ENCODE measurements at regions not wholly inside any gene's neighbourhood (a gene's known extent, or its start where the extent isn't known, plus 50 kb on each side); places are given as distances from the start of the nearest gene placed in this dataset.

- H3K9ac ChIP-seq: no peak overlapping the region
- no peak overlapping the region for H3K27ac ChIP-seq
- H3K4me1 ChIP-seq (ENCODE audit: low read depth, poor library complexity, severe bottlenecking): no peaks in the 10 kb centered on the region
- H3K27me3 ChIP-seq (ENCODE audit: insufficient read depth, low read depth): no peaks in the 10 kb centered on the region
- H3K79me2 ChIP-seq (ENCODE audit: insufficient read depth, low read depth): no peaks in the 10 kb centered on the region
- H2AFZ ChIP-seq (ENCODE audit: low read depth): no peak overlapping the region
- H4K20me1 ChIP-seq (ENCODE audit: insufficient read depth): no peaks in the 10 kb centered on the region
- no peaks in the 10 kb centered on the region for H3K36me3 ChIP-seq (ENCODE audit: insufficient read depth)
- no peak overlapping the region for H3K4me3 ChIP-seq (IDR thresholded peaks at IDR 0.05; ENCODE audit: insufficient read depth, low read depth, low read length)
- TF ChIP-seq CTCF (conservative IDR thresholded peaks at IDR 0.05; ENCODE audit: low read depth, low read length): no peak
- H3K4me2 ChIP-seq: no peak overlapping the region
Observed at GRCh38 chr10:24042884-24043283, 166.1 kb upstream of the KIAA1217 start.

DNA sequence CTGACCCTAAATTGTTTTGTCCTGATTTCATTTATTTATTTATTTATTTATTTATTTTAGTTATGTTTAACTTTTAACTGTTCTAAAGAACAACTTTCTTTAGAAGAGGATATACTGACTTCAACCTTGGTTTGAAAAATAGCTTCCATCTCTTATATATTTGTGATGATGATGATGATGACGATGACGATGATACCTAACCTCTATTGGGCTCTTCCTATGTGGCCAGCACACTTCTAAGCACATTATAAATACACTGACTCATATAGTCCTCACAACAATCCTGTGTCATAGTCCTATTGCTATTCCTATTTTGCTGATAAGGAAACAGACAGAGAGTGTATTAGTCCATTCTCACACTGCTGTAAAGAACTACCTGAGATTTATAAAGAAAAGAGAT is 162.9 kb upstream of the KIAA1217 start:
- H3K9ac ChIP-seq: no peak overlapping the region
- no peaks in the 10 kb centered on the region for H3K36me3 ChIP-seq (ENCODE audit: insufficient read depth)
- no peaks in the 10 kb centered on the region for H3K27me3 ChIP-seq (ENCODE audit: insufficient read depth, low read depth)
- TF ChIP-seq CTCF (conservative IDR thresholded peaks at IDR 0.05; ENCODE audit: low read depth, low read length): no peak
- no peak overlapping the region for H2AFZ ChIP-seq (ENCODE audit: low read depth)
- no peaks in the 10 kb centered on the region for H3K79me2 ChIP-seq (ENCODE audit: insufficient read depth, low read depth)
- H3K4me2 ChIP-seq: no peak overlapping the region
- no peaks in the 10 kb centered on the region for H3K4me1 ChIP-seq (ENCODE audit: low read depth, poor library complexity, severe bottlenecking)
- H3K27ac ChIP-seq: no peak overlapping the region
- no peaks in the 10 kb centered on the region for H4K20me1 ChIP-seq (ENCODE audit: insufficient read depth)
- no peak overlapping the region for H3K4me3 ChIP-seq (IDR thresholded peaks at IDR 0.05; ENCODE audit: insufficient read depth, low read depth, low read length)

DNA sequence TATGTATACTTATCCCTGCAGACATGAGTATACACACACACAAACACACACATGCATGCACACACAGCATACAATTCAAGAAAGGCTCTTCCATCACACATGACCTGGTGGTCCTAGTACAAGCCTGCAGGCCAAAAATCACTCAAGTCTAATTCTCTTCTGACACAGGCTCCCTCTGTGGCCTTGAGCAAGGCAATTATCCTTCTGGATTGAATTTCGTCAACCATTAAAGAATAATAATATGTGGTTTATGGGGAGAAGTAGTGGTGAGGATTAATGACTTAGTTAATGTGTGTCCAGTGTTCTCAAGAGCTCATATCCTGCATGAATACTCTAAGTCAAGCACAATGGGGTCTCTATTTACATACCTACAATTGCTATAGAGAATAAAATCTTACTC is 161.8 kb upstream of the KIAA1217 start:
- H3K27ac ChIP-seq: no peak overlapping the region
- no peaks in the 10 kb centered on the region for H3K79me2 ChIP-seq (ENCODE audit: insufficient read depth, low read depth)
- TF ChIP-seq CTCF (conservative IDR thresholded peaks at IDR 0.05; ENCODE audit: low read depth, low read length): no peak
- no peaks in the 10 kb centered on the region for H3K4me1 ChIP-seq (ENCODE audit: low read depth, poor library complexity, severe bottlenecking)
- no peak overlapping the region for H3K9ac ChIP-seq
- no peaks in the 10 kb centered on the region for H3K27me3 ChIP-seq (ENCODE audit: insufficient read depth, low read depth)
- H2AFZ ChIP-seq (ENCODE audit: low read depth): no peak overlapping the region
- no peak overlapping the region for H3K4me3 ChIP-seq (IDR thresholded peaks at IDR 0.05; ENCODE audit: insufficient read depth, low read depth, low read length)
- H3K4me2 ChIP-seq: no peak overlapping the region
- H3K36me3 ChIP-seq (ENCODE audit: insufficient read depth): no peaks in the 10 kb centered on the region
- H4K20me1 ChIP-seq (ENCODE audit: insufficient read depth): no peaks in the 10 kb centered on the region

GRCh38 chr10:24054421-24054820 is 154.5 kb upstream of the KIAA1217 start:
- no peaks in the 10 kb centered on the region for H3K4me1 ChIP-seq (ENCODE audit: low read depth, poor library complexity, severe bottlenecking)
- no peak overlapping the region for H2AFZ ChIP-seq (ENCODE audit: low read depth)
- H3K27ac ChIP-seq: no peak overlapping the region
- H3K36me3 ChIP-seq (ENCODE audit: insufficient read depth): no peaks in the 10 kb centered on the region
- no peak overlapping the region for H3K4me2 ChIP-seq
- H3K9ac ChIP-seq: no peak overlapping the region
- H3K27me3 ChIP-seq (ENCODE audit: insufficient read depth, low read depth): no peaks in the 10 kb centered on the region
- no peak overlapping the region for H3K4me3 ChIP-seq (IDR thresholded peaks at IDR 0.05; ENCODE audit: insufficient read depth, low read depth, low read length)
- no peaks in the 10 kb centered on the region for H3K79me2 ChIP-seq (ENCODE audit: insufficient read depth, low read depth)
- no peaks in the 10 kb centered on the region for H4K20me1 ChIP-seq (ENCODE audit: insufficient read depth)
- no peak for TF ChIP-seq CTCF (conservative IDR thresholded peaks at IDR 0.05; ENCODE audit: low read depth, low read length)

- Histone ChIP-seq H3K27me3 (ENCODE audit: insufficient read depth, low read depth) (no peaks in the 10 kb centered on the region), H4K20me1 (ENCODE audit: insufficient read depth) (no peaks in the 10 kb centered on the region), H3K4me3 (IDR thresholded peaks at IDR 0.05; ENCODE audit: insufficient read depth, low read depth, low read length) (no peak overlapping the region), H2AFZ (ENCODE audit: low read depth) (no peak overlapping the region), H3K36me3 (ENCODE audit: insufficient read depth) (no peaks in the 10 kb centered on the region), H3K27ac (no peak overlapping the region), H3K4me1 (ENCODE audit: low read depth, poor library complexity, severe bottlenecking) (no peaks in the 10 kb centered on the region), H3K4me2 (no peak overlapping the region), H3K79me2 (ENCODE audit: insufficient read depth, low read depth) (no peaks in the 10 kb centered on the region), H3K9ac (no peak overlapping the region)
- no peak for TF ChIP-seq CTCF (conservative IDR thresholded peaks at IDR 0.05; ENCODE audit: low read depth, low read length)
Observed at GRCh38 chr10:24080207-24080606, 128.7 kb upstream of the KIAA1217 start.

All from KMS-11 (cell line).